H54 (cell line): ENCODE measurements at regions not wholly inside any gene's neighbourhood (a gene's known extent, or its start where the extent isn't known, plus 50 kb on each side); places are given as distances from the start of the nearest gene placed in this dataset.
"Not testable (repeated sequence)": the region's sequence is repeated elsewhere in the genome, so short reads cannot be mapped to it uniquely, and the experiment has no call there.

Source experiments
- DNase-seq: peaks from one replicate; pipeline ENCODE4 v3.0.0; 2011; ENCODE audit warnings: low spot score, mixed read lengths; ENCODE audit not compliant: insufficient read length
- FAIRE-seq: peaks from 3 replicates; lab custom pipeline; 2011; peaks lifted over from hg19 to GRCh38; lab: Jason Lieb, UNC
- POLR2A ChIP-seq: IDR thresholded peaks from 2 replicates; pipeline ENCODE4 v1.6.1; 2011; ENCODE audit warnings: low read depth, mild to moderate bottlenecking, low read length

GRCh38 chr3:63719796-63720445 is 67.4 kb downstream of the SNTN start:
- FAIRE-seq = no peak

GRCh38 chr3:63720951-63721350 is 68.5 kb downstream of the SNTN start:
- DNase-seq, FAIRE-seq: not testable (repeated sequence)

More at GRCh38 chr3:63719796-63720445, 67.4 kb downstream of the SNTN start:
- no peak for DNase-seq
- TF ChIP-seq POLR2A = no peak

GRCh38 chr3:63724987-63725386 is 72.5 kb downstream of the SNTN start:
- DNase-seq (peak; percentile 28), FAIRE-seq (peak; percentile 87)
- TF ChIP-seq POLR2A = no peak

- no peak for TF ChIP-seq POLR2A
- DNase-seq (no peak), FAIRE-seq (no peak)
Observed at GRCh38 chr3:63726656-63727055, 74.2 kb downstream of the SNTN start.

GRCh38 chr3:63727233-63727632 is 74.8 kb downstream of the SNTN start:
- no peak for FAIRE-seq
- TF ChIP-seq POLR2A = no peak
- no peak for DNase-seq

GRCh38 chr3:63731866-63732265 is 79.4 kb downstream of the SNTN start:
- FAIRE-seq = no peak
- no peak for TF ChIP-seq POLR2A
- no peak for DNase-seq

GRCh38 chr3:63733278-63733677 is 80.8 kb downstream of the SNTN start:
- not testable (repeated sequence) for FAIRE-seq

GRCh38 chr3:63734632-63735031 is 82.2 kb downstream of the SNTN start:
- not testable (repeated sequence) for DNase-seq, FAIRE-seq

More at GRCh38 chr3:63733278-63733677, 80.8 kb downstream of the SNTN start:
- DNase-seq = not testable (repeated sequence)

- not testable (repeated sequence) for FAIRE-seq, DNase-seq
Observed at GRCh38 chr3:63736757-63737156, 82.3 kb upstream of the C3orf49 start.

- not testable (repeated sequence) for FAIRE-seq, DNase-seq
Observed at GRCh38 chr3:63738577-63738976, 80.5 kb upstream of the C3orf49 start.

- TF ChIP-seq POLR2A = no peak
- FAIRE-seq (no peak), DNase-seq (no peak)
Observed at GRCh38 chr3:63739474-63739873, 79.6 kb upstream of the C3orf49 start.

- DNase-seq (no peak), FAIRE-seq (no peak)
- TF ChIP-seq POLR2A = no peak
Observed at GRCh38 chr3:63740116-63740515, 79.0 kb upstream of the C3orf49 start.

GRCh38 chr3:63744693-63745092 is 74.4 kb upstream of the C3orf49 start:
- DNase-seq, FAIRE-seq: not testable (repeated sequence)

GRCh38 chr3:63745757-63746156 is 73.3 kb upstream of the C3orf49 start:
- FAIRE-seq = no peak
- no peak for DNase-seq

GRCh38 chr3:63746211-63746610 is 72.9 kb upstream of the C3orf49 start:
- DNase-seq (no peak), FAIRE-seq (no peak)
- TF ChIP-seq POLR2A = no peak

More at GRCh38 chr3:63745757-63746156, 73.3 kb upstream of the C3orf49 start:
- TF ChIP-seq POLR2A = no peak
